SU-DHL-6 (cell line): ENCODE measurements at regions not wholly inside any gene's neighbourhood (a gene's known extent, or its start where the extent isn't known, plus 50 kb on each side); places are given as distances from the start of the nearest gene placed in this dataset.

Experiments
- EZH2phosphoT487 ChIP-seq: fragments of 200-600 bp; sonication (generic), shearing (Covaris generic); conservative IDR thresholded peaks from 2 replicates; pipeline ENCODE4 v1.6.1; 2018; ENCODE audit warnings: mild to moderate bottlenecking, antibody characterized with exemption, low read length, moderate library complexity, mixed read lengths
- TF ChIP-seq, protein P1 (sequence below): fragments of 200-600 bp; sonication (generic); IDR thresholded peaks from one replicate; pipeline ENCODE4 v1.5.1; 2017; ENCODE audit warnings: antibody characterized with exemption, mild to moderate bottlenecking, low read length, moderate library complexity; ENCODE audit not compliant: insufficient read depth, poor library complexity, severe bottlenecking

DNA sequence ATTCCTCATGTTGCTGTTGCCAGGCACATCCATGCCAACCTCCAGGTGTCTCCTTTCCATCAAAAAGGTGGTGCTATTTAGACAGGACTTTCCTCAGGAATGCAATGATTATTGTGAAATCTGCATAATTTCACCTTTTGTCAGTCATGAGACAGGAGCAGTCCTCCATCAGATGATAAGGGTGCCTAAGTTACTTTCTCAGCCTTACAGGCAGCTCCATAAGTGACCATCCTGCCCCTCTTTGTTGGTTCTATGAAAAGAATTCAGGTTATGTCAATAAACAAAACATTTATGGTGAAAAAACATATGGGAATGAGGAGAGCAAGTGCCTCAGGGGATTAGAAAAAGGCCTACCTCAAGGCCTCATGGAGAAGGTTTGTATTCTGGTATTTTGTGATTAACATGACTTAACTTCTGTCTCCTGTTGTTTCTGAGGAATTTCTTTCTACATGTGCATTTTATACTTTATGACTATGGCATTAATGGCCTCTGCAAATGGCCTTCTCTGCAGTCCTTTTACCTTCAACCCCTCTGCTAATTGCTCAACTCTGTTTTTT, 110.3 kb upstream of the DIAPH3 start:
- no peak for TF ChIP-seq EZH2phosphoT487
- TF ChIP-seq, protein P1, sequence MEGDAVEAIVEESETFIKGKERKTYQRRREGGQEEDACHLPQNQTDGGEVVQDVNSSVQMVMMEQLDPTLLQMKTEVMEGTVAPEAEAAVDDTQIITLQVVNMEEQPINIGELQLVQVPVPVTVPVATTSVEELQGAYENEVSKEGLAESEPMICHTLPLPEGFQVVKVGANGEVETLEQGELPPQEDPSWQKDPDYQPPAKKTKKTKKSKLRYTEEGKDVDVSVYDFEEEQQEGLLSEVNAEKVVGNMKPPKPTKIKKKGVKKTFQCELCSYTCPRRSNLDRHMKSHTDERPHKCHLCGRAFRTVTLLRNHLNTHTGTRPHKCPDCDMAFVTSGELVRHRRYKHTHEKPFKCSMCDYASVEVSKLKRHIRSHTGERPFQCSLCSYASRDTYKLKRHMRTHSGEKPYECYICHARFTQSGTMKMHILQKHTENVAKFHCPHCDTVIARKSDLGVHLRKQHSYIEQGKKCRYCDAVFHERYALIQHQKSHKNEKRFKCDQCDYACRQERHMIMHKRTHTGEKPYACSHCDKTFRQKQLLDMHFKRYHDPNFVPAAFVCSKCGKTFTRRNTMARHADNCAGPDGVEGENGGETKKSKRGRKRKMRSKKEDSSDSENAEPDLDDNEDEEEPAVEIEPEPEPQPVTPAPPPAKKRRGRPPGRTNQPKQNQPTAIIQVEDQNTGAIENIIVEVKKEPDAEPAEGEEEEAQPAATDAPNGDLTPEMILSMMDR: no peak
